22Rv1 (cell line): ENCODE measurements at regions not wholly inside any gene's neighbourhood (a gene's known extent, or its start where the extent isn't known, plus 50 kb on each side); places are given as distances from the start of the nearest gene placed in this dataset.

Experiments
- CTCF ChIP-seq: fragments of 450-650 bp; IDR thresholded peaks from 2 replicates; pipeline ENCODE4 v1.5.1; 2017; ENCODE audit warnings: mild to moderate bottlenecking
- ZFX ChIP-seq: fragments of 450-650 bp; IDR thresholded peaks from 2 replicates; pipeline ENCODE4 v1.6.1; 2017; ENCODE audit warnings: antibody characterized with exemption, borderline replicate concordance

GRCh38 chr14:44404599-44404998, 102.5 kb downstream of the FSCB start:
- TF ChIP-seq CTCF (no peak), ZFX (no peak)
